ENCODE measurements at regions not wholly inside any gene's neighbourhood (a gene's known extent, or its start where the extent isn't known, plus 50 kb on each side); places are given as distances from the start of the nearest gene placed in this dataset.

DNA sequence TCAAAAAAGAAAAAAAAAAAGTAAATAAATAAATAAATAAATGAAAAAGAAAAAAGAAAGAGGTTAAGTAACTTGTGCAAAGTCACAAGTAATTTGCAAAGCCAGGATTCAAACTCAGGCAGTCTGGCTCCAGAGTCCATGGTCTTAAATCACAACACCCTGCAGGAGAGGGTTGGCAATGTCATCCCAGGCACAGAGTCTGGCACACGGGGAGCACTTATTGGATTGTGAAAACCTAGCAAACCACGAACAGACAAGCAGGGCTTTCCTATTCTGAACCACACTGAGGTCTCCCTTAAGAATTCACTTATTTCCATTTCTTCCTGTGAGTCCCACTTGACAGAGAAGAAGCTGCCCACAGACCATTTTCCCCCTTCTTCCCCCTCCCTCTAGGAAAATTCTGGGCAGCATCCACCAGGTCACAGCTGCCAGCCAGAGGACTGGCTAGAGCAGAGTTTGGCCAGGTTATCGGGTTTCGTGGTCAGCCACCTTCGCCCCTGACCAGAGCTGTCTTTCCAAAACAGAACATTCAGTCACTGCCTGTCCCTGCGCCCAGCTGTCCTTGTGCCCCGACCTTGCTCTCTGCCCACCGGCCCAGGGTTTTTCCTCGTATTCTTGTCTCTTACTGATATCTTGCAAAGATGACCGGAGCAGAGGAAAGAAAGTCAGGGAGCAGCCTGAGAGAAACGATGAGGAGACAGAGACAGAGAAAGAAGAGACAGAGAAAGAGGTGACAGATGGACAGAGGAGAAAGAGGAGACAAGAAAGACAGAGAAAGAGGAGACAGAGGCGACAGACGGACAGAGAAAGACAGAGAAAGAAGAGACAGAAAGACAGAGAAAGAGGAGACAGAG lies 106.4 kb upstream of the PTPN1 start:
- TF ChIP-seq SNAI2 (CRISPR knock-in tag; IDR thresholded peaks at IDR 0.05) (no peak), ISL1 (CRISPR knock-in tag; IDR thresholded peaks at IDR 0.05) (no peak), ESRRG (CRISPR knock-in tag; IDR thresholded peaks at IDR 0.05) (no peak), RARB (CRISPR knock-in tag; IDR thresholded peaks at IDR 0.05) (no peak), ZFP3 (CRISPR knock-in tag; IDR thresholded peaks at IDR 0.05) (no peak), ZC3H10 (CRISPR knock-in tag; IDR thresholded peaks at IDR 0.05) (no peak), ZNF8 (CRISPR knock-in tag; IDR thresholded peaks at IDR 0.05) (no peak), BACH2 (CRISPR knock-in tag; IDR thresholded peaks at IDR 0.05; ENCODE audit: borderline replicate concordance) (no peak), ARNTL (CRISPR knock-in tag; IDR thresholded peaks at IDR 0.05; ENCODE audit: borderline replicate concordance, low read depth) (no peak)
- TF ChIP-seq, protein P1, sequence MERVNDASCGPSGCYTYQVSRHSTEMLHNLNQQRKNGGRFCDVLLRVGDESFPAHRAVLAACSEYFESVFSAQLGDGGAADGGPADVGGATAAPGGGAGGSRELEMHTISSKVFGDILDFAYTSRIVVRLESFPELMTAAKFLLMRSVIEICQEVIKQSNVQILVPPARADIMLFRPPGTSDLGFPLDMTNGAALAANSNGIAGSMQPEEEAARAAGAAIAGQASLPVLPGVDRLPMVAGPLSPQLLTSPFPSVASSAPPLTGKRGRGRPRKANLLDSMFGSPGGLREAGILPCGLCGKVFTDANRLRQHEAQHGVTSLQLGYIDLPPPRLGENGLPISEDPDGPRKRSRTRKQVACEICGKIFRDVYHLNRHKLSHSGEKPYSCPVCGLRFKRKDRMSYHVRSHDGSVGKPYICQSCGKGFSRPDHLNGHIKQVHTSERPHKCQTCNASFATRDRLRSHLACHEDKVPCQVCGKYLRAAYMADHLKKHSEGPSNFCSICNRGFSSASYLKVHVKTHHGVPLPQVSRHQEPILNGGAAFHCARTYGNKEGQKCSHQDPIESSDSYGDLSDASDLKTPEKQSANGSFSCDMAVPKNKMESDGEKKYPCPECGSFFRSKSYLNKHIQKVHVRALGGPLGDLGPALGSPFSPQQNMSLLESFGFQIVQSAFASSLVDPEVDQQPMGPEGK (CRISPR knock-in tag; IDR thresholded peaks at IDR 0.05; ENCODE audit: borderline replicate concordance) = no peak

Measured in SK-N-SH treated with all-trans-retinoic acid at 6 μM for 48 hours (cell line).